GM23338 (cell line): ENCODE measurements at regions not wholly inside any gene's neighbourhood (a gene's known extent, or its start where the extent isn't known, plus 50 kb on each side); places are given as distances from the start of the nearest gene placed in this dataset.

Source experiments
- CREB1 ChIP-seq: fragments of 250-450 bp; sonication (Bioruptor Pico); IDR thresholded peaks from 2 replicates; pipeline ENCODE4 v1.5.0; 2020; ENCODE audit warnings: low read depth, mild to moderate bottlenecking, moderate library complexity
- EZH2 ChIP-seq: fragments of 200-600 bp; sonication (generic); IDR thresholded peaks from one replicate; pipeline ENCODE4 v1.8.0; 2017; ENCODE audit warnings: antibody characterized with exemption, mild to moderate bottlenecking, low read depth; ENCODE audit not compliant: unreplicated experiment
- EZH2phosphoT487 ChIP-seq: fragments of 200-600 bp; sonication (generic); IDR thresholded peaks from one replicate; pipeline ENCODE4 v1.8.1; 2018; ENCODE audit warnings: antibody characterized with exemption; ENCODE audit not compliant: unreplicated experiment
- JUNB ChIP-seq: IDR thresholded peaks from one replicate; pipeline ENCODE4 v1.6.1; 2016; ENCODE audit warnings: antibody characterized with exemption; ENCODE audit not compliant: unreplicated experiment
- NANOG ChIP-seq: IDR thresholded peaks from 2 replicates; pipeline ENCODE4 v1.6.1; 2016; ENCODE audit warnings: antibody characterized with exemption, borderline replicate concordance
- POLR2AphosphoS5 ChIP-seq: IDR thresholded peaks from 2 replicates; pipeline ENCODE4 v1.6.1; 2016; ENCODE audit warnings: antibody characterized with exemption, low read depth
- ZNF114 ChIP-seq: fragments of 250-450 bp; sonication (Bioruptor Pico); IDR thresholded peaks from 2 replicates; pipeline ENCODE4 v1.5.0; 2020; ENCODE audit warnings: mild to moderate bottlenecking, moderate library complexity
- TF ChIP-seq, protein P1 (sequence below), 2 experiments: fragments of 200-600 bp in 1 of 2; sonication (generic) in 1 of 2; conservative IDR thresholded peaks; 2 replicates each; pipeline versions ENCODE4 v1.5.1 to v1.6.1; 2016 to 2017; ENCODE audit warnings: antibody characterized with exemption in 2 of 2, low read depth in 2 of 2, mild to moderate bottlenecking in 2 of 2, moderate library complexity in 1 of 2
- TF ChIP-seq, protein P2 (sequence below): IDR thresholded peaks from one replicate; pipeline ENCODE4 v1.6.1; 2018; ENCODE audit warnings: antibody characterized with exemption; ENCODE audit not compliant: unreplicated experiment
- TF ChIP-seq, protein P3 (sequence below): IDR thresholded peaks from 2 replicates; pipeline ENCODE4 v1.6.1; 2016; ENCODE audit warnings: antibody characterized with exemption

DNA sequence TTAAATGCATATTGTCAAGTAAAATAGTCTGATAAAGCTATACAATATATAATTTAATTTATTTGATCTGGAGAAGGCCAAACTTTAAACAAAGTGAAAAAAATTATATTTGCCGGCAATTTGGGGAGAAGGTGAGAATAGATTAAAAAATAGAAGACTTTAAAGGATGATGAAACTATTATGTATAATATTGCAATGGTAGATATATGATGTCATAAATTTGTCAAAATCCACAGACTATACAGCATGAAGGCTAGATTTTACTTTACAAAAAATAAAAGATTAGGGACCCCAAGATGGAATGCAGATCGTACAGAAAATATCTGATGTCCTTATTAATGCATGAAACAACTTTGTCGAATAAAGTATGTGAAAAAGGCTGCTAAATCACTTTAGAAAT lies 67.3 kb upstream of the MAL start:
- TF ChIP-seq, protein P1, sequence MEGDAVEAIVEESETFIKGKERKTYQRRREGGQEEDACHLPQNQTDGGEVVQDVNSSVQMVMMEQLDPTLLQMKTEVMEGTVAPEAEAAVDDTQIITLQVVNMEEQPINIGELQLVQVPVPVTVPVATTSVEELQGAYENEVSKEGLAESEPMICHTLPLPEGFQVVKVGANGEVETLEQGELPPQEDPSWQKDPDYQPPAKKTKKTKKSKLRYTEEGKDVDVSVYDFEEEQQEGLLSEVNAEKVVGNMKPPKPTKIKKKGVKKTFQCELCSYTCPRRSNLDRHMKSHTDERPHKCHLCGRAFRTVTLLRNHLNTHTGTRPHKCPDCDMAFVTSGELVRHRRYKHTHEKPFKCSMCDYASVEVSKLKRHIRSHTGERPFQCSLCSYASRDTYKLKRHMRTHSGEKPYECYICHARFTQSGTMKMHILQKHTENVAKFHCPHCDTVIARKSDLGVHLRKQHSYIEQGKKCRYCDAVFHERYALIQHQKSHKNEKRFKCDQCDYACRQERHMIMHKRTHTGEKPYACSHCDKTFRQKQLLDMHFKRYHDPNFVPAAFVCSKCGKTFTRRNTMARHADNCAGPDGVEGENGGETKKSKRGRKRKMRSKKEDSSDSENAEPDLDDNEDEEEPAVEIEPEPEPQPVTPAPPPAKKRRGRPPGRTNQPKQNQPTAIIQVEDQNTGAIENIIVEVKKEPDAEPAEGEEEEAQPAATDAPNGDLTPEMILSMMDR (conservative IDR thresholded peaks at IDR 0.05; ENCODE audit: low read depth in 2 of 2): no peak
- TF ChIP-seq JUNB: no peak
- TF ChIP-seq POLR2AphosphoS5: no peak
- TF ChIP-seq EZH2phosphoT487: no peak
- TF ChIP-seq EZH2: no peak
- TF ChIP-seq, protein P2, sequence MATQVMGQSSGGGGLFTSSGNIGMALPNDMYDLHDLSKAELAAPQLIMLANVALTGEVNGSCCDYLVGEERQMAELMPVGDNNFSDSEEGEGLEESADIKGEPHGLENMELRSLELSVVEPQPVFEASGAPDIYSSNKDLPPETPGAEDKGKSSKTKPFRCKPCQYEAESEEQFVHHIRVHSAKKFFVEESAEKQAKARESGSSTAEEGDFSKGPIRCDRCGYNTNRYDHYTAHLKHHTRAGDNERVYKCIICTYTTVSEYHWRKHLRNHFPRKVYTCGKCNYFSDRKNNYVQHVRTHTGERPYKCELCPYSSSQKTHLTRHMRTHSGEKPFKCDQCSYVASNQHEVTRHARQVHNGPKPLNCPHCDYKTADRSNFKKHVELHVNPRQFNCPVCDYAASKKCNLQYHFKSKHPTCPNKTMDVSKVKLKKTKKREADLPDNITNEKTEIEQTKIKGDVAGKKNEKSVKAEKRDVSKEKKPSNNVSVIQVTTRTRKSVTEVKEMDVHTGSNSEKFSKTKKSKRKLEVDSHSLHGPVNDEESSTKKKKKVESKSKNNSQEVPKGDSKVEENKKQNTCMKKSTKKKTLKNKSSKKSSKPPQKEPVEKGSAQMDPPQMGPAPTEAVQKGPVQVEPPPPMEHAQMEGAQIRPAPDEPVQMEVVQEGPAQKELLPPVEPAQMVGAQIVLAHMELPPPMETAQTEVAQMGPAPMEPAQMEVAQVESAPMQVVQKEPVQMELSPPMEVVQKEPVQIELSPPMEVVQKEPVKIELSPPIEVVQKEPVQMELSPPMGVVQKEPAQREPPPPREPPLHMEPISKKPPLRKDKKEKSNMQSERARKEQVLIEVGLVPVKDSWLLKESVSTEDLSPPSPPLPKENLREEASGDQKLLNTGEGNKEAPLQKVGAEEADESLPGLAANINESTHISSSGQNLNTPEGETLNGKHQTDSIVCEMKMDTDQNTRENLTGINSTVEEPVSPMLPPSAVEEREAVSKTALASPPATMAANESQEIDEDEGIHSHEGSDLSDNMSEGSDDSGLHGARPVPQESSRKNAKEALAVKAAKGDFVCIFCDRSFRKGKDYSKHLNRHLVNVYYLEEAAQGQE: no peak
- TF ChIP-seq NANOG: no peak
- TF ChIP-seq, protein P3, sequence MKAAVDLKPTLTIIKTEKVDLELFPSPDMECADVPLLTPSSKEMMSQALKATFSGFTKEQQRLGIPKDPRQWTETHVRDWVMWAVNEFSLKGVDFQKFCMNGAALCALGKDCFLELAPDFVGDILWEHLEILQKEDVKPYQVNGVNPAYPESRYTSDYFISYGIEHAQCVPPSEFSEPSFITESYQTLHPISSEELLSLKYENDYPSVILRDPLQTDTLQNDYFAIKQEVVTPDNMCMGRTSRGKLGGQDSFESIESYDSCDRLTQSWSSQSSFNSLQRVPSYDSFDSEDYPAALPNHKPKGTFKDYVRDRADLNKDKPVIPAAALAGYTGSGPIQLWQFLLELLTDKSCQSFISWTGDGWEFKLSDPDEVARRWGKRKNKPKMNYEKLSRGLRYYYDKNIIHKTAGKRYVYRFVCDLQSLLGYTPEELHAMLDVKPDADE: no peak
- TF ChIP-seq ZNF114 (CRISPR knock-in tag): no peak
- TF ChIP-seq CREB1 (CRISPR knock-in tag): no peak
